OCI-LY7 (cell line): ENCODE measurements at regions not wholly inside any gene's neighbourhood (a gene's known extent, or its start where the extent isn't known, plus 50 kb on each side); places are given as distances from the start of the nearest gene placed in this dataset.

ENCODE experiments used
- EZH2phosphoT487 ChIP-seq: fragments of 200-600 bp; sonication (generic); IDR thresholded peaks from 2 replicates; pipeline ENCODE4 v1.6.1; 2018; ENCODE audit warnings: low read depth, borderline replicate concordance, mild to moderate bottlenecking, mixed run types, antibody characterized with exemption, low read length, moderate library complexity, mixed read lengths
- TF ChIP-seq, protein P1 (sequence below): fragments of 200-600 bp; sonication (generic); conservative IDR thresholded peaks from 2 replicates; pipeline ENCODE4 v1.5.1; 2014; ENCODE audit warnings: mild to moderate bottlenecking, antibody characterized with exemption, low read length, moderate library complexity, mixed read lengths

DNA sequence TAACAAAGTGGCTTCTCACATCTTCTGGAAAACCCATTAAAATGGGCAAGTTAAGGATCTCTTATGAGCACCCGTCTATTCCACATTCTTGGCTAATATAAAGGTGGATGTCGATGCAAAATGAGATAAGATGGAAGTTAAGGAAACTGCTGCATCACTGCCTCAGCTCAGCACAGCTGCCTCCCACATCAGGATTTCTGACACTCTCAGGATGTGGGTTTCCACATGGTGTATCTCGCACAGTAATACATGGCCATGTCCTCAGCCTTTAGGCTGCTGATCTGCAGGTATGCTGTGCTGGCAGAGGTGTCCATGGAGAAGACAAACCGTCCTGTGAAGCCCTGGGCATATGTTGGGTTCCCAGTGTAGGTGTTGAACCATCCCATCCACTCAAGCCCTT lies 1348.0 kb downstream of the TMEM121 start:
- TF ChIP-seq, protein P1, sequence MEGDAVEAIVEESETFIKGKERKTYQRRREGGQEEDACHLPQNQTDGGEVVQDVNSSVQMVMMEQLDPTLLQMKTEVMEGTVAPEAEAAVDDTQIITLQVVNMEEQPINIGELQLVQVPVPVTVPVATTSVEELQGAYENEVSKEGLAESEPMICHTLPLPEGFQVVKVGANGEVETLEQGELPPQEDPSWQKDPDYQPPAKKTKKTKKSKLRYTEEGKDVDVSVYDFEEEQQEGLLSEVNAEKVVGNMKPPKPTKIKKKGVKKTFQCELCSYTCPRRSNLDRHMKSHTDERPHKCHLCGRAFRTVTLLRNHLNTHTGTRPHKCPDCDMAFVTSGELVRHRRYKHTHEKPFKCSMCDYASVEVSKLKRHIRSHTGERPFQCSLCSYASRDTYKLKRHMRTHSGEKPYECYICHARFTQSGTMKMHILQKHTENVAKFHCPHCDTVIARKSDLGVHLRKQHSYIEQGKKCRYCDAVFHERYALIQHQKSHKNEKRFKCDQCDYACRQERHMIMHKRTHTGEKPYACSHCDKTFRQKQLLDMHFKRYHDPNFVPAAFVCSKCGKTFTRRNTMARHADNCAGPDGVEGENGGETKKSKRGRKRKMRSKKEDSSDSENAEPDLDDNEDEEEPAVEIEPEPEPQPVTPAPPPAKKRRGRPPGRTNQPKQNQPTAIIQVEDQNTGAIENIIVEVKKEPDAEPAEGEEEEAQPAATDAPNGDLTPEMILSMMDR, result no peak
- no peak for TF ChIP-seq EZH2phosphoT487
